Stimulated activated CD4-positive, alpha-beta T cell treated with anti-CD3 and anti-CD28 coated beads, Interleukin-12 subunit alpha, Interleukin-12 subunit beta, amount 100 ng/mL, for 24 hours (primary cell): ENCODE measurements at regions not wholly inside any gene's neighbourhood (a gene's known extent, or its start where the extent isn't known, plus 50 kb on each side); places are given as distances from the start of the nearest gene placed in this dataset.
"Not testable (repeated sequence)": the region's sequence is repeated elsewhere in the genome, so short reads cannot be mapped to it uniquely, and the experiment has no call there.

Source experiments
- DNase-seq, 2 experiments: peaks; one replicate each; pipeline ENCODE4 v3.0.0-alpha.2; 2020; ENCODE audit warnings: low read depth in 2 of 2

GRCh38 chr10:27344568-27345454 is 104.2 kb upstream of the ACBD5 start:
- DNase-seq = no peak

GRCh38 chr10:27341001-27341400 is 100.4 kb upstream of the ACBD5 start:
- no peak for DNase-seq

GRCh38 chr10:27335246-27335645 is 94.6 kb upstream of the ACBD5 start:
- not testable (repeated sequence) for DNase-seq

- no peak for DNase-seq
Measured at GRCh38 chr10:27330074-27330473, 89.5 kb upstream of the ACBD5 start.

- no peak for DNase-seq
Measured at GRCh38 chr10:27328946-27329345, 88.3 kb upstream of the ACBD5 start.

- DNase-seq = not testable (repeated sequence)
Measured at GRCh38 chr10:27326748-27327147, 86.2 kb upstream of the ACBD5 start.

GRCh38 chr10:27319752-27320431 is 79.3 kb upstream of the ACBD5 start:
- DNase-seq = peak; percentile 6 to 11

- not testable (repeated sequence) for DNase-seq
Measured at GRCh38 chr10:27319139-27319538, 78.5 kb upstream of the ACBD5 start.

GRCh38 chr10:27315082-27315481 is 74.5 kb upstream of the ACBD5 start:
- DNase-seq = not testable (repeated sequence)

- DNase-seq = not testable (repeated sequence)
Measured at GRCh38 chr10:27313586-27313985, 73.0 kb upstream of the ACBD5 start.

GRCh38 chr10:27312854-27313253 is 72.3 kb upstream of the ACBD5 start:
- DNase-seq = no peak

GRCh38 chr10:27311809-27312208 is 71.2 kb upstream of the ACBD5 start:
- not testable (repeated sequence) for DNase-seq

GRCh38 chr10:27298522-27298850 is 57.9 kb upstream of the ACBD5 start:
- not testable (repeated sequence) for DNase-seq

- DNase-seq = no peak
Measured at GRCh38 chr10:27297844-27298521, 57.4 kb upstream of the ACBD5 start.

- not testable (repeated sequence) for DNase-seq
Measured at GRCh38 chr10:27296285-27296684, 55.7 kb upstream of the ACBD5 start.

- DNase-seq = not testable (repeated sequence)
Measured at GRCh38 chr10:27291253-27291895, 50.8 kb upstream of the ACBD5 start.
